Uterus (tissue), 3 donors: ENCODE measurements at regions not wholly inside any gene's neighbourhood (a gene's known extent, or its start where the extent isn't known, plus 50 kb on each side); places are given as distances from the start of the nearest gene placed in this dataset.

Source experiments
- DNase-seq, 2 donors: peaks; one replicate each; pipeline ENCODE4 v3.0.0-alpha.2; 2019 to 2020
- H3K27ac ChIP-seq, 2 donors: fragments of 200-600 bp; sonication (generic); 1 replicate in 1 of 2; 2 replicates in 1 of 2; pipeline ENCODE4 v1.5.1; 2016 to 2018
- H3K27me3 ChIP-seq, 2 donors: fragments of 200-600 bp; sonication (generic); one replicate each; pipeline ENCODE4 v1.5.1; 2018 to 2019; ENCODE audit warnings: control low read depth in 1 of 2
- H3K36me3 ChIP-seq, 2 donors: fragments of 200-600 bp; sonication (generic); one replicate each; pipeline ENCODE4 v1.5.1; 2019; ENCODE audit warnings: control low read depth in 1 of 2
- H3K4me1 ChIP-seq, 2 donors: fragments of 200-600 bp; sonication (generic); one replicate each; pipeline ENCODE4 v1.5.1; 2018 to 2019; ENCODE audit warnings: control low read depth in 1 of 2
- H3K4me3 ChIP-seq, 2 donors: fragments of 200-600 bp; sonication (generic); 1 replicate in 1 of 2; 2 replicates in 1 of 2; pipeline ENCODE4 v1.5.1; 2018 to 2019; ENCODE audit warnings: mild to moderate bottlenecking in 1 of 2
- H3K9me3 ChIP-seq, 2 donors: fragments of 200-600 bp; sonication (generic); one replicate each; pipeline ENCODE4 v1.5.1; 2019; ENCODE audit warnings: control low read depth in 1 of 2
- POLR2A ChIP-seq, 2 donors: fragments of 450-650 bp; IDR thresholded peaks; one replicate each; pipeline ENCODE4 v1.6.1; 2016; ENCODE audit warnings: antibody characterized with exemption in 2 of 2, mild to moderate bottlenecking in 1 of 2, moderate library complexity in 1 of 2
- intact Hi-C: fragments of 100-400 bp; cut with DNase I; formaldehyde crosslinking; loops from one replicate; pipeline ENCODE4 v1.15.1; 2023; ENCODE audit warnings: low total_unique reads
- TF ChIP-seq, protein P1 (sequence below), 4 experiments: fragments of 200-600 bp in 2 of 4; fragments of 450-650 bp in 2 of 4; sonication (generic) in 2 of 4; IDR thresholded peaks; one replicate each; pipeline ENCODE4 v1.5.1; 2016 to 2019; ENCODE audit warnings: antibody characterized with exemption in 4 of 4, mild to moderate bottlenecking in 2 of 4, moderate library complexity in 1 of 4
- donor health status: DM: yes; HTN: yes; CAD: no.

DNA sequence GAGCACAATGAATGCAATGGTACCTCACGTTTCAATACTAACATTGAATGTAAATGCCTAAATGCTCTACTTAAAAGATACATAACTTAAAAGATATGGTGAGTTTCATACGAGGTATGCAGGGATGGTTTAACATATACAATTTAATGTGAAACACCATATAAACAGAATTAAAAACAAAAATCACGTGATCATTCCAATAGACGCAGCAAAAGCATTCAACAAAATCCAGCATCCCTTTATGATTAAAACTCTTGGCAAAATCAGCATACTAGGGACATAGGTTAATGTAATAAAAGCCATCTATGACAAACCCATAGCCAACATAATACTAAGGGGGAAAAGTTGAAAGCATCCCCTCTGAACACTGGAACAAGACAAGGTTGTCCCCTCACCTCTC lies 845.7 kb downstream of the SLC16A7 start:
- no peak for DNase-seq
- H3K27ac ChIP-seq = no peak overlapping the region
- H3K36me3 ChIP-seq = no peaks in the 10 kb centered on the region
- intact Hi-C loops = no loop called here
- H3K4me1 ChIP-seq = no peaks in the 10 kb centered on the region
- H3K4me3 ChIP-seq = no peak overlapping the region
- no peaks in the 10 kb centered on the region for H3K9me3 ChIP-seq
- no peaks in the 10 kb centered on the region for H3K27me3 ChIP-seq
- TF ChIP-seq, protein P1, sequence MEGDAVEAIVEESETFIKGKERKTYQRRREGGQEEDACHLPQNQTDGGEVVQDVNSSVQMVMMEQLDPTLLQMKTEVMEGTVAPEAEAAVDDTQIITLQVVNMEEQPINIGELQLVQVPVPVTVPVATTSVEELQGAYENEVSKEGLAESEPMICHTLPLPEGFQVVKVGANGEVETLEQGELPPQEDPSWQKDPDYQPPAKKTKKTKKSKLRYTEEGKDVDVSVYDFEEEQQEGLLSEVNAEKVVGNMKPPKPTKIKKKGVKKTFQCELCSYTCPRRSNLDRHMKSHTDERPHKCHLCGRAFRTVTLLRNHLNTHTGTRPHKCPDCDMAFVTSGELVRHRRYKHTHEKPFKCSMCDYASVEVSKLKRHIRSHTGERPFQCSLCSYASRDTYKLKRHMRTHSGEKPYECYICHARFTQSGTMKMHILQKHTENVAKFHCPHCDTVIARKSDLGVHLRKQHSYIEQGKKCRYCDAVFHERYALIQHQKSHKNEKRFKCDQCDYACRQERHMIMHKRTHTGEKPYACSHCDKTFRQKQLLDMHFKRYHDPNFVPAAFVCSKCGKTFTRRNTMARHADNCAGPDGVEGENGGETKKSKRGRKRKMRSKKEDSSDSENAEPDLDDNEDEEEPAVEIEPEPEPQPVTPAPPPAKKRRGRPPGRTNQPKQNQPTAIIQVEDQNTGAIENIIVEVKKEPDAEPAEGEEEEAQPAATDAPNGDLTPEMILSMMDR (IDR thresholded peaks at IDR 0.05) = no peak
- TF ChIP-seq POLR2A (IDR thresholded peaks at IDR 0.05) = no peak

DNA sequence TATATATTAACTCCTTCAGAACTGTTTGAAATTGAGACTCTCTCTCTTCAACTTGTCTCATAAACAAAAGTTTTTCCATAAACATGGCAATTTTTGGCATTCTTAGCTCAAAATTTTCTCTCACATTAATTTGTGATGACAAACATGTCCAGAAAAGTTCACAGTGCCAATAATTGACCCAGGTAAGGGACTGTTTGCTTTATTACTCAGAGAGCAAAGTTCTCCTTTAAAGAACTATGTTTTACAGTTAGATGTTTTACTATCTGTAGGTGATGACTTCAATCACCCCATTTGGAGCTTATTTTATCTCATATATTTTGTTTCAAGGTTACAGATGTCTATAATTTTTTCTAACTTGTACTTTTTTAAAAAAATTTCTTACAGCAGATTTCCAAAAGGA lies 855.6 kb downstream of the SLC16A7 start:
- Histone ChIP-seq H3K27me3 (no peaks in the 10 kb centered on the region), H3K4me1 (no peaks in the 10 kb centered on the region), H3K4me3 (no peak overlapping the region), H3K27ac (no peak overlapping the region), H3K9me3 (no peaks in the 10 kb centered on the region), H3K36me3 (no peaks in the 10 kb centered on the region)
- TF ChIP-seq, protein P1 (IDR thresholded peaks at IDR 0.05) = no peak
- TF ChIP-seq POLR2A (IDR thresholded peaks at IDR 0.05) = no peak
- DNase-seq = no peak
- intact Hi-C loops = no loop called here

DNA sequence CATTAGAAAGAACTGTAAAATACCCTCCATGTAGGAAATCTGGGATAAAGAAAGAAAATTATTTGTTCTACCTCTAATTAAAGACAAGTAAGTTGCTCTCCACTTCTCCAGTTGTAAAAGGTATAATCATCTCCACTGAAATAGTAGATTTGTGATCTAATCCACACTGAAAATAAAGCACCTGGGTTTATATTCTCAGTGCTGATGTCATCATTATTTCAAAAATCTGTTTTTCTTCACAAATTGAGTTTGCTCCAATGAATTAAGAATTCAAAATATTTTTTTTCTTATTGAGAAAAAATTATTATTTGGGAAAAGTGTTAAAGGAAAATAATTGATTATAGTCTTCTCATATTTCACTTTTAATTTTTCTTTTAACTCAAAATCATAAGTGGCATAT lies 869.2 kb downstream of the SLC16A7 start:
- Histone ChIP-seq H3K27ac (no peak overlapping the region), H3K9me3 (no peaks in the 10 kb centered on the region), H3K27me3 (no peaks in the 10 kb centered on the region), H3K4me3 (no peak overlapping the region), H3K36me3 (no peaks in the 10 kb centered on the region), H3K4me1 (no peaks in the 10 kb centered on the region)
- intact Hi-C loops = no loop called here
- no peak for DNase-seq
- TF ChIP-seq, protein P1 (IDR thresholded peaks at IDR 0.05) = no peak
- no peak for TF ChIP-seq POLR2A (IDR thresholded peaks at IDR 0.05)

DNA sequence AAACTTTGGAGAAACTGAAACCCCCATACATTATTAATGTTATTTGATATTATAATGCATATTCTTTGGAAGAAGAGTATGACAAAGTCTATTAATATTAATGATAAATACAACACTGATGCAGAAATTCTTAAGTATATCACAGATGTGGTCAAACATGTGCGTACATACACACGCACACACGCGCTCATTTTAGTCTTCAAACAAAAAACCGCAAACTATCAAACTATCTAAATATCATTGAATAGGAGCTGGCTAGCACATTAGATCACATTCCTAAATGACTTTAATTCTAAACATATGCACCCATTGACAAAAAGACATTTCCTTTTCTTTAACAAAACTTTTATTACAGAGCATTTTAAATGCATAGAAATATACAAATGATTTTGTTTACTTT lies 872.7 kb downstream of the SLC16A7 start:
- Histone ChIP-seq H3K27me3 (no peaks in the 10 kb centered on the region), H3K4me3 (no peak overlapping the region), H3K27ac (no peak overlapping the region), H3K4me1 (no peaks in the 10 kb centered on the region), H3K36me3 (no peaks in the 10 kb centered on the region), H3K9me3 (no peaks in the 10 kb centered on the region)
- intact Hi-C loops = no loop called here
- no peak for DNase-seq
- TF ChIP-seq POLR2A (IDR thresholded peaks at IDR 0.05) = no peak
- TF ChIP-seq, protein P1 (IDR thresholded peaks at IDR 0.05) = no peak

DNA sequence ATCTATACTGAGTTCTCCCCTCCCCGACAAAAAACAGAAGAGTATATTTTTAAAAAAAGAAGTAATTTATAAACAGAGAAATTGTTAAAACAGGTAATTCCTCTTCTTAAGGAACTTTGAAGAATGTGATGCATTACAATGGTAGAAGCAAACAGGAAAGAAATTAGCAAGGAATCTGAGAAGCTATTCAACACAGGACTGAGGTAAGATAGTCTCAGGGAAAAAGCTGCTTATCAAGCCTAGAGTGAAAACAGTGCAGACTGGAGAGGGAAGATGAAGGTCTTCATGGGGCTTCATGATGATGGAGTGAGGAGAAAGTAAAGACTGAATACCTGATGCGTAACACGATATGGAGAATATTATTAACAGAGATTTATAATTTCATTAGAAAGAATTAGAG lies 880.0 kb downstream of the SLC16A7 start:
- Histone ChIP-seq H3K4me1 (no peaks in the 10 kb centered on the region), H3K9me3 (no peaks in the 10 kb centered on the region), H3K4me3 (no peak overlapping the region), H3K36me3 (no peaks in the 10 kb centered on the region), H3K27ac (no peak overlapping the region), H3K27me3 (no peaks in the 10 kb centered on the region)
- intact Hi-C loops = no loop called here
- no peak for DNase-seq
- TF ChIP-seq, protein P1 (IDR thresholded peaks at IDR 0.05) = no peak
- TF ChIP-seq POLR2A (IDR thresholded peaks at IDR 0.05) = no peak
